ENCODE measurements at regions not wholly inside any gene's neighbourhood (a gene's known extent, or its start where the extent isn't known, plus 50 kb on each side); places are given as distances from the start of the nearest gene placed in this dataset.

GRCh38 chr16:35221482-35222185 is 1762.2 kb downstream of the TP53TG3F start:
- peaks cover 6% of the 10 kb centered on the region for H3K9me3 Mint-ChIP-seq (ENCODE audit: insufficient read depth)
- no peak for ATAC-seq (ENCODE audit: low read depth)

GRCh38 chr16:35234679-35235078 is 1775.3 kb downstream of the TP53TG3F start:
- POLR2A ChIA-PET: no interaction called here
- Histone ChIP-seq H4K20me1 (ENCODE audit: control insufficient read depth, insufficient read depth, low read length, poor library complexity, severe bottlenecking) (no peaks in the 10 kb centered on the region), H3K4me2 (replicated peaks; ENCODE audit: low read depth, low read length, poor library complexity, severe bottlenecking) (no peak overlapping the region), H3K9ac (ENCODE audit: low read length) (no peak overlapping the region), H3K9me3 (ENCODE audit: control extremely low read depth in 1 of 3, control insufficient read depth in 2 of 3, insufficient read depth in 1 of 3, low read length in 2 of 3) (peaks cover 1 to 41% (median 9%) of the 10 kb centered on the region in 3 donors), H3K4me3 (ENCODE audit: control extremely low read depth in 1 of 5, extremely low read depth in 1 of 5, insufficient read depth in 1 of 5, low read depth in 2 of 5, low read length in 4 of 5) (no peak overlapping the region), H2AFZ (ENCODE audit: insufficient read depth, low read depth, low read length, poor library complexity, severe bottlenecking) (no peak overlapping the region), H3K4me1 (ENCODE audit: control insufficient read depth in 2 of 2, insufficient read depth in 2 of 2, low read length in 2 of 2) (no peaks in the 10 kb centered on the region), H3K36me3 (replicated peaks in 1 of 2; ENCODE audit: control extremely low read depth in 1 of 2, control insufficient read depth in 1 of 2, extremely low read depth in 1 of 2, insufficient read depth in 2 of 2, low read length in 1 of 2) (no peaks in the 10 kb centered on the region), H3K27ac (ENCODE audit: low read length in 2 of 2) (no peak overlapping the region), H3K79me2 (ENCODE audit: control insufficient read depth, insufficient read depth, low read length) (no peaks in the 10 kb centered on the region), H3K27me3 (replicated peaks in 1 of 4; ENCODE audit: control extremely low read depth in 1 of 4, control insufficient read depth in 3 of 4, insufficient read depth in 4 of 4, low read length in 3 of 4) (no peaks in the 10 kb centered on the region)
- TF ChIP-seq EZH2 (IDR thresholded peaks at IDR 0.05; ENCODE audit: borderline replicate concordance, insufficient read depth, low read depth, low read length, poor library complexity, severe bottlenecking): no peak
- no peak for TF ChIP-seq CTCF (IDR thresholded peaks at IDR 0.05)
- 71% methylated on average over 2 of the region's 2 CpGs for WGBS (ENCODE audit: insufficient coverage)
- ATAC-seq (ENCODE audit: low read depth): no peak
- intact Hi-C loops (cut with micrococcal nuclease): no loop called here
- DNase-seq: no peak
- H3K4me3 Mint-ChIP-seq: no peak overlapping the region
- CTCF ChIA-PET: no interaction called here
- peaks cover 1% of the 10 kb centered on the region for H3K9me3 Mint-ChIP-seq (ENCODE audit: insufficient read depth)
- no peaks in the 10 kb centered on the region for H3K27me3 Mint-ChIP-seq
- no peaks in the 10 kb centered on the region for H3K4me1 Mint-ChIP-seq
- H3K27ac Mint-ChIP-seq: no peak overlapping the region

More at GRCh38 chr16:35221482-35222185, 1762.2 kb downstream of the TP53TG3F start:
- H3K27me3 Mint-ChIP-seq: no peaks in the 10 kb centered on the region
- no peak overlapping the region for H3K4me3 ChIP-seq (ENCODE audit: control extremely low read depth in 1 of 5, extremely low read depth in 1 of 5, insufficient read depth in 1 of 5, low read depth in 2 of 5, low read length in 4 of 5)
- no peaks in the 10 kb centered on the region for H3K4me1 ChIP-seq (ENCODE audit: control insufficient read depth in 2 of 2, insufficient read depth in 2 of 2, low read length in 2 of 2)
- H3K4me3 Mint-ChIP-seq: no peak overlapping the region
- H3K79me2 ChIP-seq (ENCODE audit: control insufficient read depth, insufficient read depth, low read length): no peaks in the 10 kb centered on the region
- no peak for TF ChIP-seq EZH2 (IDR thresholded peaks at IDR 0.05; ENCODE audit: borderline replicate concordance, insufficient read depth, low read depth, low read length, poor library complexity, severe bottlenecking)
- no peak for TF ChIP-seq CTCF (IDR thresholded peaks at IDR 0.05)
- POLR2A ChIA-PET: no interaction called here
- no peak for DNase-seq
- intact Hi-C loops (cut with micrococcal nuclease): no loop called here
- peaks cover 0 to 24% (median 3%) of the 10 kb centered on the region in 3 donors for H3K9me3 ChIP-seq (ENCODE audit: control extremely low read depth in 1 of 3, control insufficient read depth in 2 of 3, insufficient read depth in 1 of 3, low read length in 2 of 3)
- CTCF ChIA-PET: no interaction called here
- H3K4me1 Mint-ChIP-seq: no peaks in the 10 kb centered on the region
- no peak overlapping the region for H3K4me2 ChIP-seq (replicated peaks; ENCODE audit: low read depth, low read length, poor library complexity, severe bottlenecking)
- no peak overlapping the region for H2AFZ ChIP-seq (ENCODE audit: insufficient read depth, low read depth, low read length, poor library complexity, severe bottlenecking)
- no peak overlapping the region for H3K27ac Mint-ChIP-seq
- H3K27me3 ChIP-seq (replicated peaks in 1 of 4; ENCODE audit: control extremely low read depth in 1 of 4, control insufficient read depth in 3 of 4, insufficient read depth in 4 of 4, low read length in 3 of 4): no peaks in the 10 kb centered on the region
- no peak overlapping the region for H3K9ac ChIP-seq (ENCODE audit: low read length)
- no peaks in the 10 kb centered on the region for H4K20me1 ChIP-seq (ENCODE audit: control insufficient read depth, insufficient read depth, low read length, poor library complexity, severe bottlenecking)
- no peaks in the 10 kb centered on the region for H3K36me3 ChIP-seq (replicated peaks in 1 of 2; ENCODE audit: control extremely low read depth in 1 of 2, control insufficient read depth in 1 of 2, extremely low read depth in 1 of 2, insufficient read depth in 2 of 2, low read length in 1 of 2)
- no peak overlapping the region for H3K27ac ChIP-seq (ENCODE audit: low read length in 2 of 2)
- 86% methylated on average over 32 of the region's 32 CpGs for WGBS (ENCODE audit: insufficient coverage)

Data from B cell (primary cell).